ENCODE measurements at regions not wholly inside any gene's neighbourhood (a gene's known extent, or its start where the extent isn't known, plus 50 kb on each side); places are given as distances from the start of the nearest gene placed in this dataset. TPM values are rescaled to one million over a fixed set of nuclear protein-coding genes. Genes with fewer than 3 reads are reported as not detected.

DNA sequence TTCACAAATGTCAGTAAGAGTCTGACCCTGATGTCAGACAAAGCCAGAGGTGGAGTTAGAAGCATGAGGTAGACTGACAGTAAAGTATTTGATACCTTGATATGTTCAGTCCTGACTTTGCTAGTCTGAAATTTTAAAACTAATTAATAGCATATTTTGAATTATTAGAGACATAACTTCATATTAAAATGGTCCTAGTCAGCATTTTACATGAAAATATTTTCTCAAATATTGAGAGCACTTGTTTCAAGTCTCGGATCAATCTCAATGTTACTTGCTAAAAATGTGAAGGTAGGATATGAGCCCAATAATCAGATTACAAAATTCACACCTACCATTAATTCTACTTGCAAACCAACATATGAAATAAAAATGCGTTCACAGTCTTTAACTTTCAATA is 58.1 kb upstream of the TTC14 start:
- Histone ChIP-seq H3K9me3 (ENCODE audit: low read depth) (no peaks in the 10 kb centered on the region), H3K27me3 (replicated peaks; ENCODE audit: insufficient read depth) (no peaks in the 10 kb centered on the region), H3K36me3 (ENCODE audit: low read depth) (no peaks in the 10 kb centered on the region), H3K4me3 (no peak overlapping the region), H3K9ac (no peak overlapping the region), H2AFZ (no peak overlapping the region), H3K9me2 (ENCODE audit: insufficient read depth) (no peaks in the 10 kb centered on the region), H3K27ac (no peak overlapping the region), H3K4me1 (ENCODE audit: insufficient read depth) (no peaks in the 10 kb centered on the region), H3F3A (ENCODE audit: insufficient read depth) (no peaks in the 10 kb centered on the region), H4K20me1 (ENCODE audit: insufficient read depth) (no peaks in the 10 kb centered on the region), H3K79me2 (ENCODE audit: insufficient read depth) (no peaks in the 10 kb centered on the region), H3K4me2 (ENCODE audit: unreplicated experiment) (no peak overlapping the region)
- WGBS, 2 experiments (ENCODE audit: low coverage in 1 of 2, low lambda C conversion rate in 2 of 2, missing lambda C conversion rate in 2 of 2), result 31 to 34% methylated on average over 2 of the region's 2 CpGs
- TF ChIP-seq EZH2 (IDR thresholded peaks at IDR 0.05; ENCODE audit: insufficient read depth, poor library complexity, severe bottlenecking), result no peak
- TF ChIP-seq EZH2phosphoT487 (IDR thresholded peaks at IDR 0.05; ENCODE audit: insufficient read depth, low read depth), result no peak
- no peak for DNase-seq
- in situ Hi-C loops (cut with MboI), result no loop called here

DNA sequence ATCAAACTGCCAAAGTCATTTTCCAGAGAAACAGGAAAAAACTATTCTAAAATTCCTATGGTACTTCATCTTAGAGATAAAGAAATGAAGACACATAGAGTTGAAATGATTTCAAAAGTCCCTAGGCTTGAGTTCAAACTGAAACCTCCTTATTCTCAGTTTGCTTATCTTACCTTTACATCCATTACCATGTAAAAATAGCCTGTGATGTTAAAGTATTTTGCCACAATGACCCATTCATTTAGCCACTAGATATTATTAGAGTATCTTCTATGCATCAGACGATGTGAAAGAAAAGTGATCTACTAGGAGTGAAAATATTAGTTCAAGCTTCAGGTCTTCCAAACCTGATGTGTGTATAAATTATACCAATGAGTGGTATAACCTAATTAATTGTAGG is 55.1 kb upstream of the TTC14 start:
- H4K20me1 ChIP-seq (ENCODE audit: insufficient read depth), result no peaks in the 10 kb centered on the region
- DNase-seq, result no peak

DNA sequence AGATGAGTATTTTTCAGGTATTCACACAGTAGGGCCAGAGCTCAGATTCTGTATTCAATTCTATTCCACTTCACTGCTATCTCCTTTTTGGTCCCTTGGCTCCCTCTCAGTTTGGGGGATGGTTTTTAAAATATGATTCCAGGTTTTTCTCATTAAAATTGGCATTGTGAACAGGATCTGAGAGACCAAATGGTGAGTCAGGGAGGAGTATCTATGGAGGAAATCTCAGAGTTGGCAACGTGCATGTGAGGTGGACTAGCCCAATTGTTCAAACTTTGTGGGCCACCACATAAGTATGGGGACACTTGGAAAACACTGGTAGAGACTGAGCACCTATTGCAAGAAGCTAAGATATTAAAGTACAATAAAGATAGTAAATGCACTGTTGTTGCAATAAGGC is 53.9 kb upstream of the TTC14 start:
- peak; percentile 20 for DNase-seq
- H3F3A ChIP-seq (ENCODE audit: insufficient read depth), result no peaks in the 10 kb centered on the region
- H3K9me3 ChIP-seq (ENCODE audit: low read depth), result no peaks in the 10 kb centered on the region
- no peak overlapping the region for H3K4me2 ChIP-seq (ENCODE audit: unreplicated experiment)
- H3K27ac ChIP-seq, result no peak overlapping the region
- H3K27me3 ChIP-seq (replicated peaks; ENCODE audit: insufficient read depth), result no peaks in the 10 kb centered on the region
- no peak overlapping the region for H2AFZ ChIP-seq
- H4K20me1 ChIP-seq (ENCODE audit: insufficient read depth), result no peaks in the 10 kb centered on the region
- no peak overlapping the region for H3K9ac ChIP-seq
- H3K36me3 ChIP-seq (ENCODE audit: low read depth), result no peaks in the 10 kb centered on the region
- in situ Hi-C loops (cut with MboI), result no loop called here
- 0 to 4% methylated on average over 1 of the region's 1 CpG for WGBS, 2 experiments (ENCODE audit: low coverage in 1 of 2, low lambda C conversion rate in 2 of 2, missing lambda C conversion rate in 2 of 2)
- no peaks in the 10 kb centered on the region for H3K4me1 ChIP-seq (ENCODE audit: insufficient read depth)
- H3K79me2 ChIP-seq (ENCODE audit: insufficient read depth), result no peaks in the 10 kb centered on the region
- H3K9me2 ChIP-seq (ENCODE audit: insufficient read depth), result no peaks in the 10 kb centered on the region
- no peak overlapping the region for H3K4me3 ChIP-seq
- TF ChIP-seq EZH2 (IDR thresholded peaks at IDR 0.05; ENCODE audit: insufficient read depth, poor library complexity, severe bottlenecking) (no peak), EZH2phosphoT487 (IDR thresholded peaks at IDR 0.05; ENCODE audit: insufficient read depth, low read depth) (no peak)

More for the DNA sequence above, 55.1 kb upstream of the TTC14 start:
- no peaks in the 10 kb centered on the region for H3K79me2 ChIP-seq (ENCODE audit: insufficient read depth)
- no peak overlapping the region for H3K4me3 ChIP-seq
- no peak overlapping the region for H3K9ac ChIP-seq
- no peaks in the 10 kb centered on the region for H3K9me3 ChIP-seq (ENCODE audit: low read depth)
- TF ChIP-seq EZH2phosphoT487 (IDR thresholded peaks at IDR 0.05; ENCODE audit: insufficient read depth, low read depth) (no peak), EZH2 (IDR thresholded peaks at IDR 0.05; ENCODE audit: insufficient read depth, poor library complexity, severe bottlenecking) (no peak)
- H3K27ac ChIP-seq, result no peak overlapping the region
- H3K9me2 ChIP-seq (ENCODE audit: insufficient read depth), result no peaks in the 10 kb centered on the region
- in situ Hi-C loops (cut with MboI), result no loop called here
- no peak overlapping the region for H2AFZ ChIP-seq
- H3K4me1 ChIP-seq (ENCODE audit: insufficient read depth), result no peaks in the 10 kb centered on the region
- 24 to 35% methylated on average over 1 of the region's 1 CpG for WGBS, 2 experiments (ENCODE audit: low coverage in 1 of 2, low lambda C conversion rate in 2 of 2, missing lambda C conversion rate in 2 of 2)
- no peaks in the 10 kb centered on the region for H3K36me3 ChIP-seq (ENCODE audit: low read depth)
- no peaks in the 10 kb centered on the region for H3F3A ChIP-seq (ENCODE audit: insufficient read depth)
- H3K4me2 ChIP-seq (ENCODE audit: unreplicated experiment), result no peak overlapping the region
- H3K27me3 ChIP-seq (replicated peaks; ENCODE audit: insufficient read depth), result no peaks in the 10 kb centered on the region

Small RNAs in the stretch of these regions (small RNA-seq; reads per million reads assigned to genes)
- gene AC134503.1 (ENCODE audit: low read depth, low replicate concordance) (not detected), gene RF00096 (ENCODE audit: low read depth, low replicate concordance) (not detected), gene RNA5SP149 (ENCODE audit: low read depth, low replicate concordance) (not detected)
